ENCODE measurements at regions not wholly inside any gene's neighbourhood (a gene's known extent, or its start where the extent isn't known, plus 50 kb on each side); places are given as distances from the start of the nearest gene placed in this dataset.

DNA sequence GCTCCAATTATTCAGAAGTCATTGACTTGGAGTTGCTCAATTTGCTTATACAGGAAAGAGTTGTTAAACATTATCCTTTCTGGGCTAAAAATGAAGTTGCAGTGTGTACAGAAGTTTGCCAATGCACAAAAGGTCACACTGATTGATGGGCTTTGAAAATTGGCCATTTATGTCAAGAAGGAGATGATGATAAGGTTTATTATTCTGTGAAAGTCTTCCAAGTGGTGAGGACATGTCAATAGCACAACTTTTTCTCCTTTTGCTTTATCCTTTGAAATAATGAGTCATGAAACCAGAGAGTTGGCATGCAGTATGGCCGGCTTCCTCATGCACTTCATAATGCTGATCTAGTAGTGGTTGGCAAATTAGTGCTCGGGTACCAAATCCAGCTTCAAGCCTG, 848.5 kb upstream of the WWC1 start:
- H3K4me3 Mint-ChIP-seq = no peak overlapping the region
- ATAC-seq (no peak), DNase-seq (ENCODE audit: low spot score) (no peak)
- H3K9me3 Mint-ChIP-seq = peaks cover 4% of the 10 kb centered on the region
- H3K4me1 Mint-ChIP-seq = peaks cover 7% of the 10 kb centered on the region
- TF ChIP-seq E2F1 (CRISPR knock-in tag; IDR thresholded peaks at IDR 0.05) (no peak), FOXK1 (CRISPR knock-in tag; IDR thresholded peaks at IDR 0.05) (no peak)
- TF ChIP-seq, protein P1, sequence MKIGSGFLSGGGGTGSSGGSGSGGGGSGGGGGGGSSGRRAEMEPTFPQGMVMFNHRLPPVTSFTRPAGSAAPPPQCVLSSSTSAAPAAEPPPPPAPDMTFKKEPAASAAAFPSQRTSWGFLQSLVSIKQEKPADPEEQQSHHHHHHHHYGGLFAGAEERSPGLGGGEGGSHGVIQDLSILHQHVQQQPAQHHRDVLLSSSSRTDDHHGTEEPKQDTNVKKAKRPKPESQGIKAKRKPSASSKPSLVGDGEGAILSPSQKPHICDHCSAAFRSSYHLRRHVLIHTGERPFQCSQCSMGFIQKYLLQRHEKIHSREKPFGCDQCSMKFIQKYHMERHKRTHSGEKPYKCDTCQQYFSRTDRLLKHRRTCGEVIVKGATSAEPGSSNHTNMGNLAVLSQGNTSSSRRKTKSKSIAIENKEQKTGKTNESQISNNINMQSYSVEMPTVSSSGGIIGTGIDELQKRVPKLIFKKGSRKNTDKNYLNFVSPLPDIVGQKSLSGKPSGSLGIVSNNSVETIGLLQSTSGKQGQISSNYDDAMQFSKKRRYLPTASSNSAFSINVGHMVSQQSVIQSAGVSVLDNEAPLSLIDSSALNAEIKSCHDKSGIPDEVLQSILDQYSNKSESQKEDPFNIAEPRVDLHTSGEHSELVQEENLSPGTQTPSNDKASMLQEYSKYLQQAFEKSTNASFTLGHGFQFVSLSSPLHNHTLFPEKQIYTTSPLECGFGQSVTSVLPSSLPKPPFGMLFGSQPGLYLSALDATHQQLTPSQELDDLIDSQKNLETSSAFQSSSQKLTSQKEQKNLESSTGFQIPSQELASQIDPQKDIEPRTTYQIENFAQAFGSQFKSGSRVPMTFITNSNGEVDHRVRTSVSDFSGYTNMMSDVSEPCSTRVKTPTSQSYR (CRISPR knock-in tag; IDR thresholded peaks at IDR 0.05) = no peak
- peaks cover 3% of the 10 kb centered on the region for H3K36me3 Mint-ChIP-seq
- H3K27ac Mint-ChIP-seq = no peak overlapping the region
- CTCF ChIA-PET = no interaction called here
- H3K27me3 Mint-ChIP-seq (ENCODE audit: low read depth) = no peaks in the 10 kb centered on the region
- POLR2A ChIA-PET = no interaction called here

DNA sequence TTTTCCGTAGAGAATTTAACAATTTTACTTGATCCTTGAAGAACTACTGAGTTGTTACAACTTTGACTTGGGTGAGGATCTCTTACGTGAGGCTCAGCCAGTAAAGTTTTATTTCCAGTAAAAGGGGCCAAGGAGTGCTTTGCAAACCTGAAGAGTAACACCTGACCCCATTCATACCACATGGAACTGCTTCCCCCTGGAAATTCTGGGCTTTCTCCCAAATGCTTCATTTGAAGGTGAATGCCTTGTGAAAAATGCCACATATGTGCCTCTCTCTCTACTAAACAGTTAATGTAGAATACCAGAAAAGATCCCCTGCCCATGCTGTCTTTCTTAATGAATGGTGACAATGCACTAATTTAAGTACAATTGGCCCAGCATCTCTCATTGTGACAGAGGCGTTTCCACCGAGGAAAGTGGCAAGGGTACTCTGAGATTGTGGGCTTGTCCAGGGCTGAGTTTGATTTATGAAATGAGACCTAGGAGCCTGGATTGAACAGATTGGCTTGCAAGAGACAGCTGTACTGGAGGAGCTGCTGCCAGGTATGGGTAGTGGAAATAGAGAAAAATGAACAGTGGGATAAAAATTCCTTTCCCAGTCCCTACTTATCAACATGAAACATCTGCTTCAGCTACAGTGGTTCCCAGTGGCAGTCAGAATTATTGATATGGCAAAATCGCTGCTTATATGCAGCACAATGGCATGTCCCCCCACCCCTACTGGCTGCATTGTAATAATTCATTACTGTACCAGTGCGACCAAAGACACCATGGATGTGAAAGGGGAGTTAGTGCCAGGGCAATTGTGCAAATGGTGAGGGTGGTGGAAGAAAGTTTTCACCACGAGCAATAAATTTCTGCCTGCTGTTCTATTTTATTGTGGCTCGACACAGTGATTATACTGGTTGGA, 843.7 kb upstream of the WWC1 start:
- no peak overlapping the region for H3K4me3 Mint-ChIP-seq
- ChIA-PET POLR2A (no interaction called here), CTCF (no interaction called here)
- ATAC-seq (no peak), DNase-seq (ENCODE audit: low spot score) (no peak)
- no peaks in the 10 kb centered on the region for H3K36me3 Mint-ChIP-seq
- H3K4me1 Mint-ChIP-seq = peaks cover 15% of the 10 kb centered on the region
- no peak for TF ChIP-seq GABPB1 (CRISPR knock-in tag; IDR thresholded peaks at IDR 0.05)
- TF ChIP-seq AR (CRISPR knock-in tag; IDR thresholded peaks at IDR 0.05) = no peak
- no peak for TF ChIP-seq NFE2L1 (CRISPR knock-in tag; IDR thresholded peaks at IDR 0.05)
- no peak for TF ChIP-seq HMGA2 (CRISPR knock-in tag; IDR thresholded peaks at IDR 0.05)
- TF ChIP-seq MYBL2 (CRISPR knock-in tag; IDR thresholded peaks at IDR 0.05) = no peak
- no peak for TF ChIP-seq FOXJ3 (CRISPR knock-in tag; IDR thresholded peaks at IDR 0.05; ENCODE audit: borderline replicate concordance)
- TF ChIP-seq, protein P2, sequence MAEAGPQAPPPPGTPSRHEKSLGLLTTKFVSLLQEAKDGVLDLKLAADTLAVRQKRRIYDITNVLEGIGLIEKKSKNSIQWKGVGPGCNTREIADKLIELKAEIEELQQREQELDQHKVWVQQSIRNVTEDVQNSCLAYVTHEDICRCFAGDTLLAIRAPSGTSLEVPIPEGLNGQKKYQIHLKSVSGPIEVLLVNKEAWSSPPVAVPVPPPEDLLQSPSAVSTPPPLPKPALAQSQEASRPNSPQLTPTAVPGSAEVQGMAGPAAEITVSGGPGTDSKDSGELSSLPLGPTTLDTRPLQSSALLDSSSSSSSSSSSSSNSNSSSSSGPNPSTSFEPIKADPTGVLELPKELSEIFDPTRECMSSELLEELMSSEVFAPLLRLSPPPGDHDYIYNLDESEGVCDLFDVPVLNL (CRISPR knock-in tag; IDR thresholded peaks at IDR 0.05; ENCODE audit: borderline replicate concordance, low read depth) = no peak
- TF ChIP-seq EMX1 (CRISPR knock-in tag; IDR thresholded peaks at IDR 0.05) = no peak
- TF ChIP-seq, protein P3, sequence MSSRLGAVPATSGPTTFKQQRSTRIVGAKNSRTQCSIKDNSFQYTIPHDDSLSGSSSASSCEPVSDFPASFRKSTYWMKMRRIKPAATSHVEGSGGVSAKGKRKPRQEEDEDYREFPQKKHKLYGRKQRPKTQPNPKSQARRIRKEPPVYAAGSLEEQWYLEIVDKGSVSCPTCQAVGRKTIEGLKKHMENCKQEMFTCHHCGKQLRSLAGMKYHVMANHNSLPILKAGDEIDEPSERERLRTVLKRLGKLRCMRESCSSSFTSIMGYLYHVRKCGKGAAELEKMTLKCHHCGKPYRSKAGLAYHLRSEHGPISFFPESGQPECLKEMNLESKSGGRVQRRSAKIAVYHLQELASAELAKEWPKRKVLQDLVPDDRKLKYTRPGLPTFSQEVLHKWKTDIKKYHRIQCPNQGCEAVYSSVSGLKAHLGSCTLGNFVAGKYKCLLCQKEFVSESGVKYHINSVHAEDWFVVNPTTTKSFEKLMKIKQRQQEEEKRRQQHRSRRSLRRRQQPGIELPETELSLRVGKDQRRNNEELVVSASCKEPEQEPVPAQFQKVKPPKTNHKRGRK (CRISPR knock-in tag; IDR thresholded peaks at IDR 0.05; ENCODE audit: borderline replicate concordance) = no peak
- no peak for TF ChIP-seq PRDM15 (CRISPR knock-in tag; IDR thresholded peaks at IDR 0.05)
- TF ChIP-seq ATF1 (CRISPR knock-in tag; IDR thresholded peaks at IDR 0.05) = no peak
- TF ChIP-seq GRHL2 (CRISPR knock-in tag; IDR thresholded peaks at IDR 0.05; ENCODE audit: insufficient replicate concordance, severe bottlenecking) = no peak
- TF ChIP-seq JUN (CRISPR knock-in tag; IDR thresholded peaks at IDR 0.05) = no peak
- H3K27me3 Mint-ChIP-seq (ENCODE audit: low read depth) = no peaks in the 10 kb centered on the region
- no peak overlapping the region; the same call in 1 of the 2 replicates for H3K27ac Mint-ChIP-seq
- H3K9me3 Mint-ChIP-seq = no peaks in the 10 kb centered on the region
